ENCODE measurements at regions not wholly inside any gene's neighbourhood (a gene's known extent, or its start where the extent isn't known, plus 50 kb on each side); places are given as distances from the start of the nearest gene placed in this dataset.

- TF ChIP-seq POLR2A (IDR thresholded peaks at IDR 0.05; ENCODE audit: extremely low read depth, insufficient read length) (no peak), CTCF (IDR thresholded peaks at IDR 0.05; ENCODE audit: low read depth, low read length) (no peak), MYC (IDR thresholded peaks at IDR 0.05; ENCODE audit: low read depth, low read length) (no peak)
These were observed 251.4 kb upstream of the MSX2 start for GRCh38 chr5:174472956-174473355.
